CD4-positive, alpha-beta T cell treated with Interleukin-4 for 1 hour (primary cell): ENCODE measurements at regions not wholly inside any gene's neighbourhood (a gene's known extent, or its start where the extent isn't known, plus 50 kb on each side); places are given as distances from the start of the nearest gene placed in this dataset.
"Not testable (repeated sequence)": the region's sequence is repeated elsewhere in the genome, so short reads cannot be mapped to it uniquely, and the experiment has no call there.

Source experiments
- DNase-seq, 2 donors: peaks; one replicate each; pipeline ENCODE4 v3.0.0-alpha.2; 2020 to 2022

DNA sequence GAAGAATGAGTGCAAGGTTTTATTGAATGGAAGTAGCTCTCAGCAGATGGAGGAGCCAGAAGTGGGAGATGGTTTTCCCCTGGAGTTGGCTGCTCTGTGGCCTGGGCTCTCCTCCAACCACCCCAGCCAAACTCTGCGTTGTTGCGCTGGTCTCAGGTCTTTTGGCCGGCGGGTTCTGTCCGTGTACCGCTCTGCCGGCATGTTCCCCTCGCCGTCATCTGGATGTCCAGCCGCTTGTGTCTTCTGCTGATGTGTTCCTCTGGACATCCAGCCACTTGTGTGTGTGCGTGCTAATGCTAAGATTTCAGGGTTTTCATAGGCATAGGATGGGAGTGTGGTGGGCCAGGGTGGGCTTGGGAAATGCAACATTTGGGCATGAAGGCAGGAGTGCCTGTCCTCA is 1311.3 kb upstream of the TMEFF2 start:
- no peak for DNase-seq

- DNase-seq: no peak
These were observed 1310.9 kb upstream of the TMEFF2 start for GRCh38 chr2:193505620-193506019.

DNA sequence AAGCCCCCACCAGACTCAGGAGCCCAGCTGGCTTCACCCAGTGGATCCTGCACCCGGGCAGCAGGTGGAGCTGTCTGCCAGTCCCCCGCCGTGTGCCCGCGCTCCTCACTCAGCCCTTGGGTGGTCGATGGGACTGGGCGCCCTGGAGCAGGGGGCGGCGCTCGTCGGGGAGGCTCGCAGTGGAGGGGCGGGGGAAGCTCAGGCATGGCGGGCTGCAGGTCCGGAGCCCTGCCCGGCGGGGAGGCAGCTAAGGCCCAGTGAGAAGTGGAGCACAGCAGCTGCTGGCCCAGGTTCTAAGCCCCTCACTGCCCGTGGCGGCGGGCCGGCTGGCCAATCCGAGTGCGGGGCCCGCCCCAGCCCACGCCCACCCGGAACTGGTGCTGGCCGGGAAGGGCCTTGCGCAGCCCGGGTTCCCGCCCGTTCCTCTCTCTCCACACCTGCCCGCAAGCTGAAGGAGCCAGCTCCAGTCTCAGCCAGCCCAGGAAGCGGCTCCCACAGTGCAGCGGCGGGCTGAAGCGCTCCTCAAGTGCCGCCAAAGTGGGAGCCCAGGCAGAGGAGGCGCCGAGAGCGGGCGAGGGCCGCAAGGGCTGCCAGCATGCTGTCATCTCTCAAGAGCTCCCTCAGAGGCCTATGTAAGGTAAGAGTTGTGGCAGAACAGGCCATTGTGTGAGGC is 1307.8 kb upstream of the TMEFF2 start:
- DNase-seq: no peak

- DNase-seq: no peak
These were observed 1302.1 kb upstream of the TMEFF2 start for GRCh38 chr2:193496786-193497185.

DNA sequence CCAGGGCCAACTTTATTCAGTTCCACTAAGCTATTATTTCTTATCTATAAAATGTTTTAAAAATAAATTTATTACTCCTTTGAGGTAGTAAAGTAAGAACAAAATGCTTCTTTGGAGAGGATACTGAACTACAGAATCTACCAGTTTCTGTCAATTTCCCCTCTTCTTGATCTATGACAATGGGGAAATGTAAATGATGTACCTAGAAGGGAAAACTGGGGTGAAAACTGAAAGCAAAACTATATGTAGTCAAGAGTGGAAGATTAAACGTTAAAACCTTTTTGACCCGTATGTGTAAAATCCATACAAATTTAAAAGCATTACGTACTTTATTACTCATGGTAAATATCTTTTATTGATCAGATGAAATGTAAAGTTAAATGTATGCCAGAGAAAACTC is 1287.8 kb upstream of the TMEFF2 start:
- no peak for DNase-seq

DNA sequence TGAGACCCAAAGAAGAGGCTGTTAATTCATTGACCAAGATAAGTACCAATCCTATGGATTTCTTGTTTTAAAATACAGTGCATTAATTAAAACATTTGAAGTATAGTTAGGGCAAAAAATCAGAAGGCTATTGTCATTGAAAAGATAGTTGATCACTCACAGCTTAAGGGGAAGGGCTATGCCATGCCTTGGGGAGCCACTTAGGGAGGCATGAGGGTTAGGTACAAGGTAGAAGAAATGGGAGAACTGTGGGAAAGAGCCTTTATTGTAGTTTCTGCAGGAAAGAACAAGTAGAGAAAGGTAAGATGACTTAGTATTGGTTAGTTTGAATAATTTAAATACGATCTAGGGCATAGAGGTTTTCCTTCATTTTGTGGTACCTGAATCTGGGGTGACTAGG is 1285.5 kb upstream of the TMEFF2 start:
- DNase-seq: no peak

DNA sequence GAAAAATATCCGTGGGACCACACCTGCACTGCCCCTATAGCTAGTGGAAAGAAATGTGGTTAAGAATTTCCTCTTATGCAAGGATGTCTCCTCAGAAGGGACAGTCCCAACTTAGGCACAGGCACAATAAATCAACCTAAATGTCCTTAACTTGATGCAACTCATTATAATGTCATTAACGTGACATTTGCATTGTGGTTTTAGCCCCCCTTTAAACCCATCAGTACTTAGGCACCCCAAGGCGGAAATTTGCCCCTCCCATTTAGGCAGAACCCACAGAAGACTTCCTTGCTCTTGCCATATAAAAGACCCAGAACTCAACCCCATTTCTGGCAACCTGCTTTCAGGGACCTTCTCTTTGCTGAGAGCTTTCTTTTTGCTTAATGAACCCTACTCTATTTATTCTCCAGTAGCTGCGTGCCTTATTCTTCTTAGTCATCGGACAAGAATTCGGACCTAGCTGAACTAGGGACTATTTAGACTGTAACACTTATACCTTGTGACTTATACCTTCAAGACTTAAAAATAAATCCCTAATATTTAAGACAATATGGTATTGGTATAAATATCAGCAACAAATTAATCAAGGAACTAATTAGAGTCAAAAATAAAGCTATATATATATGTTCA is 1281.6 kb upstream of the TMEFF2 start:
- DNase-seq: peak; percentile 6 to 17

DNA sequence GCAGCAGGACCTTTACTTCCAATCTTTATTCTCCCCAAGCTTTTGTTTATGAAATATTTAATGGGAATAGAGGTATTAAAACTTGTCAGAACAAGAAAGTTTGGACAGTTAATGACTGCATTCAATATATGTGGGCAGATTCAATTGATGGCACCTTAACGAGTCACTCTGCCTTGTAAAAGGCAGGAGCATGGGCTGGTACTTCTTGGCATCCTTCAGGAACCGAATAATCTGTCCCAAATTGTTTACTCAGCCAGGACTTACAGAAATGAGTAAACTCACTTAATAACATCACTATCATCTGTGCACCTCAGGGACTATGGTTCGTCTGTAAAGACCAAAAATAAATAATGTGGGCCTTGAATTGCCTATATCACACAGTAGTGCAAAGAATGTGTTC is 1280.3 kb upstream of the TMEFF2 start:
- no peak for DNase-seq

DNA sequence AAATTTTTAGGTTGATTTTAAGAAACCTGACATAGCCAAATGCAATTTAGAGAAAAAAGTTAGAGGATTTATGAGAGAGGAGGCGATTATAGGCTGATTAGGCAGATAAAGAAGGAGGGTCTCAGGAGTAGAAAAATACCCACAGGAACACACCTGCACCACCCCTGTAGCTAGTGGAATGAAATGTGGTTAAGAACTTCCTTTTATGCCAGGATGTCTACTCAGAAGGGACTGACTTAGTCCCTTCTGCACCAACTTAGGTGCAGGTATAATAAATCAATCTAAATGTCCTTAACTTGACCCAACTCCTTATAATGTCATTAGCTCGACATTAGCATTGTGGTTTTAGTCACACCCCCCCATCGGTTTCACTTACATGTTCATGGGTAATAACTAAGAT is 1274.5 kb upstream of the TMEFF2 start:
- no peak for DNase-seq

- DNase-seq: no peak
These were observed 1272.7 kb upstream of the TMEFF2 start for GRCh38 chr2:193467276-193467987.

DNA sequence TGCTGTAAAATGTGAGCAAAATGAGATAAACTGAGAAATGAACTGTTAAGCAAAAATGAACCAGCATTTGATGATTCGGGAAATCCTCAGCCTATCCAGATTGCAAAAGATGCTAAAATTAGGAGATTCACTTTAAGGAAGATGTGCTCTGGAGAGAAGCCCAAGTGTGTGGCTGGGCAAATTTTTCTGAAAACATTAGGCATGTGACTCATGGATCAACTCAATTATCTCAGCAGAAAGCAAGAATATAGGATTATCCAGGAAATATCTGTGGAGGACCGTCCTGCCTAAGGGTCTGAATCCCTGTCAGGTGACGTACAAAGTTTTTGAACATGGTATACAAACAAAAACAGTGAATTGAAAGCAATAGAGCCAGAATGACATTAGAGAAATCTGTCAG is 1268.3 kb upstream of the TMEFF2 start:
- no peak for DNase-seq

DNA sequence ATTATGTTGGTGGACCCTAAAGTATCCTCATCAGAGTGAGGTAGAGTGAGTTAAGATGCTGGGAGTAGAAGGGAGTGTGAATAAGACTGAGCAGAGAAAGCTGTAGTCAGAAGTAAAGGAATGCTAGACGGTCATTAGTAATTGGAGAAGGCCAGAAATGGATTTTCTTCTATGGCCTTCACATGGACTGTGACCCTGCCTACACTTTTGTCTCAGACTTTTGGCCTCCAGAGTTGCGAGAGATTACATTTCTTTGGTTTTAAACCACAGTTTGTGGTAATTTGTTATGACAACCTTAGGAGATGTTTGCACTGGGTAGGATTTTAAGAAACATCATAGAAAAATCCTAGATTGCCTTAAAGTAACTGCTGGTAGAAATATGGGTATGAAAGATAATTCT is 1267.7 kb upstream of the TMEFF2 start:
- DNase-seq: no peak

DNA sequence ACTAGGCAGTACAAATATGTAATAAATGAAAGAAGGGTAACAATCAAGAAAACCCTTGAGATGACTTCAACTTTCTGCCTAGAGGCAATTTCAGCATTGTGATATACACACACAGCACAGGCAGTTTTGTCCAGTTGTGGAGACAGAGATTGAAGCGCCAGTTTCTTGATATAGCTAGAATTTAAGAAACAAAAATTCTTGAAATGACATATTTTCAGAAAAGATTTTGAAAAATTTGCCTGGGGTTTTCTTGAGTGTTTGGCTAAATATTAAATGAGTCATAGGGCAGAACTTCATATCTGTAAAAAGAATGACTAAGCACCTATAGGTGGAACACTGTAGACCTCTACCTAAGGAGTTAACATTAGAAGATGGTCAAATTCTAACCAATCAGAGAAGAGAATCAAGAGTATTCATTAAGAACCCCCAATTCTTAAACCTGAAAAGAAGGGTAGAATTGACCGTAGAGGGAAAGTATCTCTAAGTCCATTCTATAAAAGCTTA is 1266.8 kb upstream of the TMEFF2 start:
- no peak for DNase-seq

GRCh38 chr2:193446967-193447366 is 1252.2 kb upstream of the TMEFF2 start:
- no peak for DNase-seq

- DNase-seq: no peak
These were observed 1247.6 kb upstream of the TMEFF2 start for GRCh38 chr2:193442293-193442692.

DNA sequence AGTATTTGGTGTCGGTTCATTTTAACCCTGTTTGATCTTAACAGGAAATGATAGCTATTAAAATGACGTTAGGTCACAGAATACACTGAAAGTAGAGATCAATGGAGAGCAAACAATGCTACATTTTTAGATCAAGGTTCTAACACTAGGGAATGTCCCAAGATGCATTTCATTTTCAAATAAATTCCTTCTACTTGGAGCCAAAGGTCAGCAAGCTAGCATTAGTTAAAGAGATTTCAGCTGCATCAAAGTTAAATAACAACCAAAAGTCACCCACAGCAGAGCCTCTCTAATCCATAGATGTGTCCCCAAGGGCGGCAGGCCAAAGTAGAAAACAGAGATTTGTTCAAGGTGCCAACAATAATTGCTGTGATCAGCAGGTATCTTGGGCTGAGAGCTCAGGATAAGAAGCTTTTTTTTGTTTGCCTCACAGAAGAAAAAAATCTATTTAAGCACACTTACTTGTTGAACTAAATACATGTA is 1233.6 kb upstream of the TMEFF2 start:
- no peak for DNase-seq

- not testable (repeated sequence) for DNase-seq
These were observed 1217.6 kb upstream of the TMEFF2 start for GRCh38 chr2:193412368-193412767.

GRCh38 chr2:193409951-193410350 is 1215.2 kb upstream of the TMEFF2 start:
- no peak for DNase-seq

- DNase-seq: no peak
These were observed 1187.8 kb upstream of the TMEFF2 start for GRCh38 chr2:193382583-193382982.

DNA sequence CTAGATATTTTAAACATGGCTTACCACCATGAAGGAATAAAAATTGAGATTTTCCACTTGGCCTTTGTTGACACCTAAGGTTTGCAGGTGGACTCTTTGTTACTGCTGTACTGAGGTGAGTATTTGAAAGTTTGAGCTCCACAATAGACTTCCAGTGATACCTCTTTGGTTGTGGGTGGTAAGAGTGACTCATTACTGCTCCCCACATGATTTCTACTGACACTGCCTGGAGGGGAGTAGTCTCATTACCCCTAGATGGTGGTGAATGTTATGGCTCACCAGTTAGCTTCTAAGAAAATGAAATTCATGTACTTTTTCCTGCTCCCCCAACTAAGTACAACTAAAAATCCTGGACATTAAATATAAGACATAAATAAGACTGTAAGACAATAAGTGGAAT is 1183.1 kb upstream of the TMEFF2 start:
- no peak for DNase-seq

GRCh38 chr2:193373120-193373519 is 1178.4 kb upstream of the TMEFF2 start:
- no peak for DNase-seq

DNA sequence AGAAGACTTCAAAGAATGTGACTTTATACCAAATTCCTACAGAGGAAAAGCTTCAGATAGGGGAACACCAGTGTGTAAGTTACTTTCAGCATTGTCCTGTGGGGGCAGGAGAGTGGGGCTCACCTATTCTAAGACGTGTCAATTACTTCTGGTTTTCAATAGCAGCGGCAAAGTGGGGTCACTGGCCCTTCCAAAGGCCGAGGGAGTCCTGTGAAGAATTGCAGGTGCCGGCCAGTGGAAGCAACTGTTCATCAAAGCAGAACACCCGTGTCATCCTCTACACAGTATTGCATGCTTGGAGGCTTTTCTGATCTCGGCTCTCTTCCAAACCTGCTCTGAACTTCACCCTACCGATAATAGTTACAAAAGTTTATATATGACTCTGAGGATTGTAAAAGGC is 1176.5 kb upstream of the TMEFF2 start:
- DNase-seq: no peak

GRCh38 chr2:193368615-193369014 is 1173.9 kb upstream of the TMEFF2 start:
- DNase-seq: no peak

DNA sequence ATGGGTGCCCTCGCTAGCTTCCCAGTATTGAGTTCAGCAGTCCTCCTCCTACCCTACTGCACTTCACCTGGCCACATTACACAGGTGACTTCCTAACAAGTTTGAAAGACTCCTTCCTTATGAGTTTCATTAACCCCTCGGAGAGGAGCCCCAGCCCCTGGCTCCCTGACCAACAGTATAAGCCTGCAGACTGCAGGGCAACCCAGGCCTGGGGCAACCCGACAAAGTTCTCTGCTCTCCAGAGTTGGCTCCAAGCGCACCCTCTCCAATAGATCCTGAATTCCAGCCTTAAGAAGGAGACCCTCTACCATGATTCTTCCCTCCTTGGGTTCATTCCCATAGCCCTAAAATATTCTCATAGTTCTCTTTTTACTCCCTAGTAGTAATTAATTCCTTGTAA is 1162.8 kb upstream of the TMEFF2 start:
- no peak for DNase-seq
